Tibial nerve (tissue), 4 donors: ENCODE measurements at regions not wholly inside any gene's neighbourhood (a gene's known extent, or its start where the extent isn't known, plus 50 kb on each side); places are given as distances from the start of the nearest gene placed in this dataset.

Experiments
- DNase-seq, 2 donors: peaks; one replicate each; pipeline ENCODE4 v3.0.0-alpha.2; 2019; ENCODE audit warnings: low spot score in 2 of 2
- H3K27ac ChIP-seq, 4 donors: fragments of 200-600 bp; sonication (generic) in 3 of 4; one replicate each; pipeline ENCODE4 v1.5.1; 2017 to 2019; ENCODE audit warnings: mild to moderate bottlenecking in 1 of 4
- H3K27me3 ChIP-seq, 2 donors: fragments of 200-600 bp; sonication (generic) in 1 of 2; one replicate each; pipeline versions ENCODE4 v1.5.1 to v1.6.0; 2017 to 2019
- H3K36me3 ChIP-seq, 3 donors: fragments of 200-600 bp; sonication (generic); one replicate each; pipeline ENCODE4 v1.5.1; 2018 to 2019
- H3K4me1 ChIP-seq, 4 donors: fragments of 200-600 bp; sonication (generic) in 3 of 4; one replicate each; pipeline ENCODE4 v1.5.1; 2017 to 2019
- H3K4me3 ChIP-seq, 4 donors: fragments of 200-600 bp; sonication (generic) in 3 of 4; one replicate each; pipeline ENCODE4 v1.5.1; 2017 to 2019; ENCODE audit warnings: mild to moderate bottlenecking in 1 of 4, moderate library complexity in 1 of 4
- H3K9me3 ChIP-seq, 4 donors: fragments of 200-600 bp; sonication (generic) in 3 of 4; one replicate each; pipeline ENCODE4 v1.5.1; 2017 to 2019
- EP300 ChIP-seq, 2 donors: sonication (generic); formaldehyde crosslinking; IDR thresholded peaks; one replicate each; pipeline ENCODE4 v1.6.1; 2017; ENCODE audit warnings: antibody characterized with exemption in 2 of 2, mild to moderate bottlenecking in 1 of 2
- POLR2A ChIP-seq, 2 donors: fragments of 450-650 bp; IDR thresholded peaks; one replicate each; pipeline ENCODE4 v1.6.1; 2017; ENCODE audit warnings: antibody characterized with exemption in 2 of 2, mild to moderate bottlenecking in 2 of 2, moderate library complexity in 2 of 2
- WGBS, 2 donors: methylation state at CpG; one replicate each; pipeline ENCODE4 v1.1.5; 2018; 5-methylcytosine and 5-hydroxymethylcytosine counted together
- TF ChIP-seq, protein P1 (sequence below), 5 experiments: fragments of 200-600 bp in 3 of 5; fragments of 450-650 bp in 2 of 5; sonication (generic) in 3 of 5; IDR thresholded peaks; one replicate each; pipeline ENCODE4 v1.5.1; 2016 to 2019; ENCODE audit warnings: antibody characterized with exemption in 5 of 5, mild to moderate bottlenecking in 3 of 5, moderate library complexity in 2 of 5

DNA sequence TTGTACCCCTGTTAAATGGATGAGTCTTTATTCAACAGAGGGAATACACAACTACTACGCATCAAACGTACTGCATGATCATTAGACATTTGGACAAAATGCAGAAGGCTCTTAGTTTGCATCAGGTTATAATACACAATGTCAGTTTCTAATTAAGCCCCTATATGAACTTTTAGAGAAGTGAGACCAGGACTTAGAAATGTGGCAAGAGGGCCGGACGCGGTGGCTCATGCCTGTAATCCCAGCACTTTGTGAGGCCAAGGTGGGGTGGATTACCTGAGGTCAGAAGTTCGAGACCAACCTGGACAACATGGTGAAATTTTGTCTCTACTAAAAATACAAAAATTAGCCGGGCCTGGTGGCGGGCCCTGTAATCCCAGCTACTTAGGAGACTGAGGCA is 76.3 kb upstream of the MGMT start:
- Histone ChIP-seq H3K27ac (no peak overlapping the region), H3K27me3 (no peaks in the 10 kb centered on the region), H3K4me1 (no peaks in the 10 kb centered on the region), H3K4me3 (no peak overlapping the region), H3K9me3 (no peaks in the 10 kb centered on the region), H3K36me3 (no peaks in the 10 kb centered on the region)
- TF ChIP-seq EP300 (IDR thresholded peaks at IDR 0.05) (no peak), POLR2A (IDR thresholded peaks at IDR 0.05) (no peak)
- TF ChIP-seq, protein P1, sequence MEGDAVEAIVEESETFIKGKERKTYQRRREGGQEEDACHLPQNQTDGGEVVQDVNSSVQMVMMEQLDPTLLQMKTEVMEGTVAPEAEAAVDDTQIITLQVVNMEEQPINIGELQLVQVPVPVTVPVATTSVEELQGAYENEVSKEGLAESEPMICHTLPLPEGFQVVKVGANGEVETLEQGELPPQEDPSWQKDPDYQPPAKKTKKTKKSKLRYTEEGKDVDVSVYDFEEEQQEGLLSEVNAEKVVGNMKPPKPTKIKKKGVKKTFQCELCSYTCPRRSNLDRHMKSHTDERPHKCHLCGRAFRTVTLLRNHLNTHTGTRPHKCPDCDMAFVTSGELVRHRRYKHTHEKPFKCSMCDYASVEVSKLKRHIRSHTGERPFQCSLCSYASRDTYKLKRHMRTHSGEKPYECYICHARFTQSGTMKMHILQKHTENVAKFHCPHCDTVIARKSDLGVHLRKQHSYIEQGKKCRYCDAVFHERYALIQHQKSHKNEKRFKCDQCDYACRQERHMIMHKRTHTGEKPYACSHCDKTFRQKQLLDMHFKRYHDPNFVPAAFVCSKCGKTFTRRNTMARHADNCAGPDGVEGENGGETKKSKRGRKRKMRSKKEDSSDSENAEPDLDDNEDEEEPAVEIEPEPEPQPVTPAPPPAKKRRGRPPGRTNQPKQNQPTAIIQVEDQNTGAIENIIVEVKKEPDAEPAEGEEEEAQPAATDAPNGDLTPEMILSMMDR (IDR thresholded peaks at IDR 0.05) = no peak
- DNase-seq = no peak
- 92 to 94% methylated on average over 8 of the region's 8 CpGs for WGBS, 2 donors

DNA sequence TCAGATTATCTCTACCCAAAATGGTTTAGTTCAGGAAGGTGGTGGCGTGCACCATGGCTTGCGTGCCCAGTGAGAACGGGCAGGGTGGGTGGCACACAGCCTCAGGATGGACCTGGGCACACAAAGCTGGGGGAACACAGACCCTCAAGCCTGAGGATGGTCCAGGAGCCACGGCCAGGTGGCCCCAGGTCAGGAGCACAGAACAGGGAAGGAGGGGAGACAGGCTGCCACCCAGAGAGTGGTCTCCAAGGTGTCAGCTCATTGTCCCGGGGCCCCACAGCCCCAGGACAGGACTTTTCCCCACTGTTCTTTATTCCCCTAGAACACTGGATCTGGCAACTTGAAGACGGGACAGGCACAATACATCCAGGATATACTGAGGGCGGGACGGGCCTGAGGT is 75.6 kb upstream of the MGMT start:
- Histone ChIP-seq H3K9me3 (no peaks in the 10 kb centered on the region), H3K4me3 (no peak overlapping the region), H3K27ac (no peak overlapping the region), H3K27me3 (no peaks in the 10 kb centered on the region), H3K4me1 (no peaks in the 10 kb centered on the region), H3K36me3 (no peaks in the 10 kb centered on the region)
- 77 to 93% methylated on average over 8 of the region's 8 CpGs for WGBS, 2 donors
- no peak for TF ChIP-seq POLR2A (IDR thresholded peaks at IDR 0.05)
- TF ChIP-seq, protein P1 (IDR thresholded peaks at IDR 0.05) = no peak
- no peak for DNase-seq

DNA sequence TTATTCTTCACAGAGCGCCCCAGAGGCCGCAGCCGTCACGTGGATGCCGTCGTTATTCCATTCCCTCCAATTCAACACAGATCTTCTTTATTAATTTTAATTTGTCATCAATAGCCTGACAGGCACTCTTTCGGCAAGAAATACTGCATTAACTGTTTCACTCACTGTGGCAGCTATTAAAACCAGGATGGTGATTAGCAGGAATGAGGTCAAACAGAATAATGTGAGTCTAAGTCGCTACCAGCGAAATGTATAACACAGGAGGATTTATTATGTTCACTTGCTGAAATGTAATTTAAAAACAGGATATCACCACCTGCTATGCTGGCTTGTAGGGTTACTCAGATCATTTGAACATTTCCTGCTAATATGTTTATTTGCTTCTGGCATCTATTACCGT is 74.2 kb upstream of the MGMT start:
- Histone ChIP-seq H3K27ac (no peak overlapping the region), H3K9me3 (no peaks in the 10 kb centered on the region), H3K4me3 (no peak overlapping the region), H3K36me3 (no peaks in the 10 kb centered on the region), H3K4me1 (no peaks in the 10 kb centered on the region), H3K27me3 (no peaks in the 10 kb centered on the region)
- WGBS, 2 donors = 62 to 65% methylated on average over 10 of the region's 10 CpGs
- DNase-seq = no peak
- no peak for TF ChIP-seq POLR2A (IDR thresholded peaks at IDR 0.05)
- TF ChIP-seq, protein P1 (IDR thresholded peaks at IDR 0.05) = no peak
- no peak for TF ChIP-seq EP300 (IDR thresholded peaks at IDR 0.05)

DNA sequence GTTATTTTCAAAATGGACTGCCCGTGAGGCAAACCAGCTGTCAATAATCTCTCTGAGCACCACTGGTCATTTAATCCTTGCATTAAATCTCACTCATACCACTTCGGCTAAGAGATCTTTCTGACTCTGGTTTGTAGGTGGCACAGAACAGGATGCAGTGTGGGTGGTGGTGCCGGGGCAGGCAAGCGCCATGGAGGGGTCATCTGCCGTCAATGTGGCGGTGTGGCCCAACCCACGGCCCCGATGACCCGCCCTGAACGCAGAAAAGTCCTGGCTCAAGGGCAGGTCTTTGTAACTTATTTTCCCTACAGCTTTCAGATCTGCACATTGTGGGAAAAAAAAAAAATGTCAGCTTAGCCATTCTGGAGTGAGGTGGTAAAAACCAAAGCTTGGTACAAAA is 73.2 kb upstream of the MGMT start:
- DNase-seq = no peak
- Histone ChIP-seq H3K4me3 (no peak overlapping the region), H3K36me3 (no peaks in the 10 kb centered on the region), H3K9me3 (no peaks in the 10 kb centered on the region), H3K4me1 (peaks cover 0 to 6% (median 0%) of the 10 kb centered on the region in 4 donors), H3K27me3 (no peaks in the 10 kb centered on the region), H3K27ac (no peak overlapping the region)
- no peak for TF ChIP-seq POLR2A (IDR thresholded peaks at IDR 0.05)
- no peak for TF ChIP-seq EP300 (IDR thresholded peaks at IDR 0.05)
- TF ChIP-seq, protein P1 (IDR thresholded peaks at IDR 0.05) = no peak
- 70 to 77% methylated on average over 10 of the region's 10 CpGs for WGBS, 2 donors

DNA sequence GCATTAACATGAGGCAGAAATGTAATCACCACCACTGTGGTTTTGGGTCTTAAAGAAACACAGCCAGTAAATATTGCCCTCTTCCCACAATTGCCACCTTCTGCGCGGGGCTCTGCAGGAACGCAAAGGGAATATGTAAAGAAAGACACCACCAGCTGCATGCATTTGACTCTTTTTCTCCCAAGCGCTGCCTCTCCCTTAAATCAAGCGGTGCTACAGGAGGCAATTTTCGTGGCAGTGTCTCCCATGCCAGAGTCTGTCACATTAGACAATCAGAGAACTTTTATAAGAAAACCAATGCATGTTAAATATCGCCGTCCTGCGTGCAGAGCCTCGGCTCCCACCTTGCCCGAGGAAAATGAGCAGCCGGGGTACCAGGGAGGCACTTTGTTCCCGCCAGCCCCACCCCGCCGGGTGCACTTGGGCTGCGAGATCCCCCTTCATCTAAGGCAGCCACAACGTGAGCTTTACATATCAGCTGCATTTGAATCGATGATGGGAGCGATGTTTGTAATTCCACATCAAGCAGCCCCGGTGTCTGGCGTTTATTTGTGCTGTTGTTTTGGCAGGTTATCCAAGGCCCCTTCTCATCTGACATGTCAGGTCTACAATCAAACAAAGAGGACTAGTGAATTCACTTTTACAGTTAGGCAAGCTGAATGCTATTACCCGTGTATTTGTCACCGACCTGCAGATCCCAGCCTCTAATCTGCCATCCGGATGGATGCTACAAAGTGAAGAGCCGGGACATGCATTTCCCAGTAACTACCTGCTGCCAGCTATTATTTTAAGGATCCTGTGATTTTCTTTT is 72.3 kb upstream of the MGMT start:
- Histone ChIP-seq H3K27me3 (no peaks in the 10 kb centered on the region), H3K4me3 (no peak overlapping the region), H3K36me3 (no peaks in the 10 kb centered on the region), H3K9me3 (no peaks in the 10 kb centered on the region), H3K27ac (no peak overlapping the region), H3K4me1 (peaks cover 0 to 8% (median 0%) of the 10 kb centered on the region in 4 donors)
- WGBS, 2 donors = 74 to 83% methylated on average over 25 of the region's 25 CpGs
- no peak for DNase-seq
- TF ChIP-seq POLR2A (IDR thresholded peaks at IDR 0.05) (no peak), EP300 (IDR thresholded peaks at IDR 0.05) (no peak)
- TF ChIP-seq, protein P1 (IDR thresholded peaks at IDR 0.05) = no peak
